ENCODE measurements at regions not wholly inside any gene's neighbourhood (a gene's known extent, or its start where the extent isn't known, plus 50 kb on each side); places are given as distances from the start of the nearest gene placed in this dataset.
"Not testable (repeated sequence)": the region's sequence is repeated elsewhere in the genome, so short reads cannot be mapped to it uniquely, and the experiment has no call there.

DNA sequence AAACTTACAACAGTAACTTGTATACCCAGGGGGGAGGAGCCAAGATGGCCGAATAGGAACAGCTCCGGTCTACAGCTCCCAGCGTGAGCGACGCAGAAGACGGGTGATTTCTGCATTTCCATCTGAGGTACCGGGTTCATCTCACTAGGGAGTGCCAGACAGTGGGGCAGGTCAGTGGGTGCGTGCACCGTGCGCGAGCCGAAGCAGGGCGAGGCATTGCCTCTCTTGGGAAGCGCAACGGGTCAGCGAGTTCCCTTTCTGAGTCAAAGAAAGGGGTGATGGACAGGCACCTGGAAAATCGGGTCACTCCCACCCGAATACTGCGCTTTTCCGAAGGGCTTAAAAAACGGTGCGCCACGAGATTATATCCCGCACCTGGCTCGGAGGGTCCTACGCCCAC is 278.8 kb downstream of the FAM47B start:
- no CpG with 5 or more reads among the region's 26 CpGs for WGBS (ENCODE audit: insufficient coverage, low lambda C conversion rate)
- H3K27me3 ChIP-seq (ENCODE audit: control insufficient read depth, insufficient read depth, low read length); H3K4me1 ChIP-seq (ENCODE audit: control insufficient read depth, insufficient read depth, low read length); H3K9me3 ChIP-seq (ENCODE audit: control insufficient read depth, low read depth, low read length); H3K36me3 ChIP-seq (ENCODE audit: control insufficient read depth, insufficient read depth, low read length); H3K4me3 ChIP-seq (ENCODE audit: low read length); H3K27ac ChIP-seq (ENCODE audit: low read length); DNase-seq: not testable (repeated sequence)

DNA sequence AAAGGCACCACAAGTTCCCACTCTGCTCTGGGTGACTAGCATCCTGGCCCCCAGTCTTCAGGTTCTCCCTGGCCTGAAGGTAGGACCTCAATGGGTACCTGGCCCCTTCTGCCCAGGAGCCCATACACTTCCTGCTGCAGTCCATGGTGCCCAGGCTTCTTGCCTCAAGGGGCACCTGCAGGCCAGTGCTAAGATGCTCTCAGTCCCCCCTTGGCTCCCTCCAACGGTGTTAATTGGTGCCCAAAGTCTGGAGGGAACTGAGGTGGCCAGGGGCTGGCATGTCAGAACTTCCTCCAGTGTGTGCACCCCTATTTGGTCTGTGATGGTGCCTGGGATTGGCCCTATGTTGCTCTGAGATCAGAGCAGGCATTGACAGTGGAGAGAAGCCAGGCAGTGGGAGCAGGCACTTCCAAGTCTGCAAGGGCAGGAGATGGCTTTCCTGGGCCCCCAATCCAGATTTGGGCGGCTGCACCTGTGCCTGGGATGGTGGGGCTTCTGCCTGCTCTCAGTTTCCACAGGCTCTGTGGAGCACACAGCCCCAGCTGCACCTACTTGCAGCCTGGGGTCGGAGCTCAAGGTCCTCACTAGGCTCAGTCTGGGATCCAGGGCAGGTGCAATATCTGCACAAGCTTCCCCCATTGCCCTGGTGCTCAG is 301.6 kb downstream of the FAM47B start:
- no peaks in the 10 kb centered on the region for H3K36me3 ChIP-seq (ENCODE audit: control insufficient read depth, insufficient read depth, low read length)
- no peak for DNase-seq
- no peaks in the 10 kb centered on the region for H3K27me3 ChIP-seq (ENCODE audit: control insufficient read depth, insufficient read depth, low read length)
- WGBS (ENCODE audit: insufficient coverage, low lambda C conversion rate) = no CpG with 5 or more reads among the region's 3 CpGs
- H3K9me3 ChIP-seq (ENCODE audit: control insufficient read depth, low read depth, low read length) = no peaks in the 10 kb centered on the region
- H3K4me3 ChIP-seq (ENCODE audit: low read length) = no peak overlapping the region
- no peak overlapping the region for H3K27ac ChIP-seq (ENCODE audit: low read length)
- no peaks in the 10 kb centered on the region for H3K4me1 ChIP-seq (ENCODE audit: control insufficient read depth, insufficient read depth, low read length)

GRCh38 chrX:35244796-35245508 is 302.4 kb downstream of the FAM47B start:
- H3K4me3 ChIP-seq (ENCODE audit: low read length) = no peak overlapping the region
- H3K36me3 ChIP-seq (ENCODE audit: control insufficient read depth, insufficient read depth, low read length) = no peaks in the 10 kb centered on the region
- no peaks in the 10 kb centered on the region for H3K27me3 ChIP-seq (ENCODE audit: control insufficient read depth, insufficient read depth, low read length)
- H3K27ac ChIP-seq (ENCODE audit: low read length) = no peak overlapping the region
- no CpG with 5 or more reads among the region's 11 CpGs for WGBS (ENCODE audit: insufficient coverage, low lambda C conversion rate)
- no peaks in the 10 kb centered on the region for H3K9me3 ChIP-seq (ENCODE audit: control insufficient read depth, low read depth, low read length)
- DNase-seq = no peak
- no peaks in the 10 kb centered on the region for H3K4me1 ChIP-seq (ENCODE audit: control insufficient read depth, insufficient read depth, low read length)

GRCh38 chrX:35251226-35251625 is 308.6 kb downstream of the FAM47B start:
- H3K27ac ChIP-seq (ENCODE audit: low read length) = no peak overlapping the region
- H3K27me3 ChIP-seq (ENCODE audit: control insufficient read depth, insufficient read depth, low read length) = no peaks in the 10 kb centered on the region
- H3K4me1 ChIP-seq (ENCODE audit: control insufficient read depth, insufficient read depth, low read length) = no peaks in the 10 kb centered on the region

DNA sequence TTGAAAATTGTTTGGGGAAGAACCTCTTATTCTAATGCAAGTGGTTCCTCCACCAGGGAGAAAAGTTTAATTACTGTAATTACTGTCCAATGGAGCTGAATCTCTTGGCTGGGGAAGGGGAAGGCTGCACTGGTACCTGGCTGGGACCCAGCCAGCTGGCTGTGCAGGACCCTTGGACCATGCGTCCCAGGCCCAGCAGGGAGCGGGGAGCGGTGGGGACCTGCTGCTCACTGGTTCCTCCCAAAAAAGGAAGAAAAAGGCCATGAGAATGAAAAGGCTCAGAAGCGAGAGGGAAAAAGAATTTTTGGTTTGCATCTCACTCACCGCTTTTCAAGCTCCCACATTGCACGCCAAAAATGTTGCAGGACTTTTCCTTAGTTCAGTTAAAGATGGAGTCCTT is 333.5 kb downstream of the FAM47B start:
- Histone ChIP-seq H3K36me3 (ENCODE audit: control insufficient read depth, insufficient read depth, low read length) (no peaks in the 10 kb centered on the region), H3K9me3 (ENCODE audit: control insufficient read depth, low read depth, low read length) (no peaks in the 10 kb centered on the region), H3K4me3 (ENCODE audit: low read length) (no peak overlapping the region), H3K4me1 (ENCODE audit: control insufficient read depth, insufficient read depth, low read length) (no peaks in the 10 kb centered on the region), H3K27me3 (ENCODE audit: control insufficient read depth, insufficient read depth, low read length) (no peaks in the 10 kb centered on the region), H3K27ac (ENCODE audit: low read length) (no peak overlapping the region)
- WGBS (ENCODE audit: insufficient coverage, low lambda C conversion rate) = no CpG with 5 or more reads among the region's 6 CpGs
- no peak for DNase-seq

More at GRCh38 chrX:35251226-35251625, 308.6 kb downstream of the FAM47B start:
- no peak for DNase-seq
- no peaks in the 10 kb centered on the region for H3K9me3 ChIP-seq (ENCODE audit: control insufficient read depth, low read depth, low read length)
- no CpG with 5 or more reads among the region's 1 CpG for WGBS (ENCODE audit: insufficient coverage, low lambda C conversion rate)
- H3K36me3 ChIP-seq (ENCODE audit: control insufficient read depth, insufficient read depth, low read length) = no peaks in the 10 kb centered on the region
- no peak overlapping the region for H3K4me3 ChIP-seq (ENCODE audit: low read length)

DNA sequence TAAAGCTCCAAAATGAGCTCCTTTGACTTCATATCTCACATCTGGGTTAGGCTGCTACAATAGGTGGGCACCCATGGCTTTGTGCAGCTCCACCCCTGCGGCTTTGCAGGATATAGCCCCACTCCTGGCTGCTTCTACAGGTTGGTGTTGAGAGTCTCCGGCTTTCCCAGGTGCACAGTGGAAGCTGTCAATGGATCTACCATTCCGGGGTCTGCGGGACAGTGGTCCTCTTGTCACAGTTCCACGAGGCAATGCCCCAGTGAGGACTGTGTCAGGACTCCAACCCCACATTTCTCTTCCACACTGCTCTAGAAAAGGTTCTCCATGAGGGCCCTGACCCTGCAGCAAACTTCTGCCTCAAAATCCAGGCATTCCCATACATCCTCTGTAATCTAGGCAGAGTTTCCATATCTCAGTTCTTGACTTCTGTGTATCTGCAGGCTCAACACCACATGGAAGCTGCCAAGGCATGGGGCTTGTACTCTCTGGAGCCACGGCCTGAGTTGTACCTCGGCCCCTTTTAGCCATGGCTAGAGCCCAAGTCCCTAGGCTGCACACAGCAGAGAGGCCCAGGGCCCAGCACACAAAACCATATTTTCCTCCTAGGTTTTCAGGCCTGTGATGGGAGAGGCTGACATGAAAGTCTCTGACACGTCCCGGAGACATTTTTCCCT is 342.8 kb downstream of the FAM47B start:
- H3K4me3 ChIP-seq (ENCODE audit: low read length) = no peak overlapping the region
- no CpG with 5 or more reads among the region's 9 CpGs for WGBS (ENCODE audit: insufficient coverage, low lambda C conversion rate)
- no peaks in the 10 kb centered on the region for H3K27me3 ChIP-seq (ENCODE audit: control insufficient read depth, insufficient read depth, low read length)
- no peak overlapping the region for H3K27ac ChIP-seq (ENCODE audit: low read length)
- H3K4me1 ChIP-seq (ENCODE audit: control insufficient read depth, insufficient read depth, low read length) = no peaks in the 10 kb centered on the region
- no peaks in the 10 kb centered on the region for H3K36me3 ChIP-seq (ENCODE audit: control insufficient read depth, insufficient read depth, low read length)
- no peaks in the 10 kb centered on the region for H3K9me3 ChIP-seq (ENCODE audit: control insufficient read depth, low read depth, low read length)
- no peak for DNase-seq

GRCh38 chrX:35288657-35289056 is 346.1 kb downstream of the FAM47B start:
- DNase-seq = no peak
- H3K27me3 ChIP-seq (ENCODE audit: control insufficient read depth, insufficient read depth, low read length) = no peaks in the 10 kb centered on the region
- 83% methylated on average over 1 of the region's 1 CpG for WGBS (ENCODE audit: insufficient coverage, low lambda C conversion rate)
- H3K9me3 ChIP-seq (ENCODE audit: control insufficient read depth, low read depth, low read length) = no peaks in the 10 kb centered on the region
- H3K4me3 ChIP-seq (ENCODE audit: low read length) = no peak overlapping the region
- no peaks in the 10 kb centered on the region for H3K36me3 ChIP-seq (ENCODE audit: control insufficient read depth, insufficient read depth, low read length)
- no peak overlapping the region for H3K27ac ChIP-seq (ENCODE audit: low read length)
- no peaks in the 10 kb centered on the region for H3K4me1 ChIP-seq (ENCODE audit: control insufficient read depth, insufficient read depth, low read length)

DNA sequence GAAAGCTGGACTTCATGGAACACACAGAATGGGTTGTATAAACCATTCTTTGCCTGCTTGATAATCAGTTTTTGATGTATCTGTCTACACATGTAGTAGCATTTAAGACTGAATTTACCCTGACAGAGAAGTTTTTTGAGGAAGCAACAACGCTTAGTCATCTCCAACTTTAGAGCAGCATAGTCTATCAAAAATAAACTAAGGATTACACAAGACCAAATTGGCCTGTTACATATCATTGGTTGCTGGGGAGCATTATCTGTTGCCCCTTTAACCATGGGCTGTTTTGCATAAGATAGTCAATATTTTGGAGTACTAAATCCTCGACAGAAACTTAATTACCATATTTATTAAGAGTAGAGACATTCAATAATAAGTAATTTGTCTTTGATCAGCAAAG is 347.4 kb downstream of the FAM47B start:
- no peaks in the 10 kb centered on the region for H3K9me3 ChIP-seq (ENCODE audit: control insufficient read depth, low read depth, low read length)
- no peak overlapping the region for H3K4me3 ChIP-seq (ENCODE audit: low read length)
- no peaks in the 10 kb centered on the region for H3K36me3 ChIP-seq (ENCODE audit: control insufficient read depth, insufficient read depth, low read length)
- H3K4me1 ChIP-seq (ENCODE audit: control insufficient read depth, insufficient read depth, low read length) = no peaks in the 10 kb centered on the region
- DNase-seq = no peak
- H3K27ac ChIP-seq (ENCODE audit: low read length) = no peak overlapping the region
- WGBS (ENCODE audit: insufficient coverage, low lambda C conversion rate) = no CpG with 5 or more reads among the region's 2 CpGs
- no peaks in the 10 kb centered on the region for H3K27me3 ChIP-seq (ENCODE audit: control insufficient read depth, insufficient read depth, low read length)

GRCh38 chrX:35291013-35291412 is 348.4 kb downstream of the FAM47B start:
- WGBS (ENCODE audit: insufficient coverage, low lambda C conversion rate) = no CpG with 5 or more reads among the region's 2 CpGs
- Histone ChIP-seq H3K36me3 (ENCODE audit: control insufficient read depth, insufficient read depth, low read length) (no peaks in the 10 kb centered on the region), H3K4me3 (ENCODE audit: low read length) (no peak overlapping the region), H3K9me3 (ENCODE audit: control insufficient read depth, low read depth, low read length) (no peaks in the 10 kb centered on the region), H3K27ac (ENCODE audit: low read length) (no peak overlapping the region), H3K27me3 (ENCODE audit: control insufficient read depth, insufficient read depth, low read length) (no peaks in the 10 kb centered on the region), H3K4me1 (ENCODE audit: control insufficient read depth, insufficient read depth, low read length) (no peaks in the 10 kb centered on the region)
- no peak for DNase-seq

DNA sequence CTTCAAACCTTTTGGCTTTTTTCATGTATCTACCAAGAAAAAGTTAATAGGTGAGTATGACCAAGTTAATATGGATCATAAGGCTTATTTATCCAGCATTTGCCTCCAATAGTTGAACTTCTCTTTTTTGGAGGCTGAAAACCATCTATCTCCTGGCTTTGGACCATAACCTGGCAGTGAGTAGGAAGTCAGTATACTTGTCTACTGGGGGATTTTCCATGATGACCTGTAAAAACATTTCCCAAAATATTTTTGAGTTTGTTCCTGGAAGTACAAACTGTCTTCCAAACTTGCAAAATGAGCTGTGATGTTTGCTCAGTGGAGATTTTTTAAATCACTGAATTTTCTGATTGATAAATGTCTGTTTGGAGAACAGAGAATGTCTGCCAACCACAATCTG is 349.9 kb downstream of the FAM47B start:
- H3K27ac ChIP-seq (ENCODE audit: low read length) = no peak overlapping the region
- no peaks in the 10 kb centered on the region for H3K9me3 ChIP-seq (ENCODE audit: control insufficient read depth, low read depth, low read length)
- H3K4me1 ChIP-seq (ENCODE audit: control insufficient read depth, insufficient read depth, low read length) = no peaks in the 10 kb centered on the region
- no peak for DNase-seq
- no peaks in the 10 kb centered on the region for H3K27me3 ChIP-seq (ENCODE audit: control insufficient read depth, insufficient read depth, low read length)
- no peaks in the 10 kb centered on the region for H3K36me3 ChIP-seq (ENCODE audit: control insufficient read depth, insufficient read depth, low read length)
- H3K4me3 ChIP-seq (ENCODE audit: low read length) = no peak overlapping the region

DNA sequence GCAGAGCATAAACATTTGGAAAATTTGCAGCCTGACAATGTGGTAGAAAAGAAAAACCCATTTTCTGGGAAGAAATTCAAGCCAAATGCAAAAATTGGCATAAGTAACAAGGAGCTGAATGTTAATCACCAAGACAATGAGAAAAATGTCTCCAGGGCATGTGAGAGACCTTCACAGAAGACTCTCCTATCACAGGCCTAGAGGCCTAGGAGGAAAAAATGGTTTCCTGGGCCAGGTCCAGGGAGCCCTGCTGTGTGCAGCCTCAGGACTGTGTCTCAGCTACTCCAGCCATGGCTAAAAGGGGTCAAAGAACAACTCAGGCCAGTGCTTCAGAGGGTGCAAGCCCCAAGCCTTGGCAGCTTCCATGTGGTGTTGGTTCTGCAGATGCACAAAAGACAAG is 362.4 kb downstream of the FAM47B start:
- H3K4me1 ChIP-seq (ENCODE audit: control insufficient read depth, insufficient read depth, low read length); H3K9me3 ChIP-seq (ENCODE audit: control insufficient read depth, low read depth, low read length); H3K27me3 ChIP-seq (ENCODE audit: control insufficient read depth, insufficient read depth, low read length); H3K36me3 ChIP-seq (ENCODE audit: control insufficient read depth, insufficient read depth, low read length); H3K27ac ChIP-seq (ENCODE audit: low read length); H3K4me3 ChIP-seq (ENCODE audit: low read length); DNase-seq: not testable (repeated sequence)
